ENCODE measurements at regions not wholly inside any gene's neighbourhood (a gene's known extent, or its start where the extent isn't known, plus 50 kb on each side); places are given as distances from the start of the nearest gene placed in this dataset.
"Not testable (repeated sequence)": the region's sequence is repeated elsewhere in the genome, so short reads cannot be mapped to it uniquely, and the experiment has no call there.

GRCh38 chr7:156518466-156518865 is 122.1 kb upstream of the RNF32 start:
- no peak overlapping the region for H2AFZ ChIP-seq (ENCODE audit: low read depth, low read length)
- no peaks in the 10 kb centered on the region for H3K9me3 ChIP-seq (replicated peaks; ENCODE audit: control insufficient read depth, insufficient read depth, low read length)
- H3K27ac ChIP-seq (ENCODE audit: insufficient read depth, low read depth, low read length): no peak overlapping the region
- H3K4me1 ChIP-seq (ENCODE audit: control insufficient read depth, extremely low read depth, insufficient read depth, low read length): no peaks in the 10 kb centered on the region
- H3K9ac ChIP-seq (replicated peaks; ENCODE audit: extremely low read depth, insufficient read depth, low read length): no peak overlapping the region
- no peak overlapping the region for H3K4me3 ChIP-seq (replicated peaks in 1 of 3; ENCODE audit: insufficient read depth in 1 of 3, low read depth in 1 of 3, low read length in 3 of 3)
- FAIRE-seq (no peak), DNase-seq (ENCODE audit: low read depth, low spot score) (no peak)
- no peaks in the 10 kb centered on the region for H3K36me3 ChIP-seq (ENCODE audit: control insufficient read depth in 2 of 2, extremely low read depth in 1 of 2, insufficient read depth in 2 of 2, low read length in 2 of 2)
- no peaks in the 10 kb centered on the region for H3K27me3 ChIP-seq (ENCODE audit: control insufficient read depth in 2 of 2, insufficient read depth in 2 of 2, low read length in 2 of 2)
- ChIA-PET CTCF (no interaction called here), POLR2A (no interaction called here)
- TF ChIP-seq MYC (IDR thresholded peaks at IDR 0.05; ENCODE audit: low read depth, low read length) (no peak), JUN (IDR thresholded peaks at IDR 0.05; ENCODE audit: borderline replicate concordance, insufficient read depth, insufficient read length, low read depth) (no peak), POLR2AphosphoS5 (IDR thresholded peaks at IDR 0.05; ENCODE audit: insufficient read depth, low read depth, low read length) (no peak), EZH2 (IDR thresholded peaks at IDR 0.05; ENCODE audit: borderline replicate concordance, low read depth, low read length, severe bottlenecking) (no peak), MAX (IDR thresholded peaks at IDR 0.05; ENCODE audit: insufficient read depth, insufficient read length) (no peak), FOS (IDR thresholded peaks at IDR 0.05; ENCODE audit: borderline replicate concordance, insufficient read depth, low read length) (no peak), CTCF (IDR thresholded peaks at IDR 0.05; ENCODE audit: extremely low read depth in 1 of 2, insufficient read depth in 1 of 2, low read depth in 1 of 2, low read length in 2 of 2) (no peak), POLR2A (IDR thresholded peaks at IDR 0.05; ENCODE audit: low read depth, low read length) (no peak), GATA2 (IDR thresholded peaks at IDR 0.05; ENCODE audit: insufficient read depth, insufficient read length, low read depth, low read length) (no peak)
- no peaks in the 10 kb centered on the region for H4K20me1 ChIP-seq (replicated peaks; ENCODE audit: control insufficient read depth, extremely low read depth, insufficient read depth, low read length)
- dilution Hi-C loops (cut with MboI; ENCODE audit: extremely low pct_ligation_motif_present, low sequenced_read_pairs) (no loop called here), intact Hi-C loops (cut with micrococcal nuclease) (no loop called here)
- H3K9me1 ChIP-seq (replicated peaks; ENCODE audit: control insufficient read depth, extremely low read depth, insufficient read depth, low read length): no peaks in the 10 kb centered on the region
- H3K79me2 ChIP-seq (ENCODE audit: control insufficient read depth, insufficient read depth, low read length): no peaks in the 10 kb centered on the region
- BruUV-seq (replicated peaks): no TSS peak
- no peak overlapping the region for H3K4me2 ChIP-seq (ENCODE audit: insufficient read depth, low read length)

- BruUV-seq (replicated peaks); dilution Hi-C loops (cut with MboI; ENCODE audit: extremely low pct_ligation_motif_present, low sequenced_read_pairs); H3K4me3 ChIP-seq (replicated peaks in 1 of 3; ENCODE audit: insufficient read depth in 1 of 3, low read depth in 1 of 3, low read length in 3 of 3); H3K4me1 ChIP-seq (ENCODE audit: control insufficient read depth, extremely low read depth, insufficient read depth, low read length); H3K4me2 ChIP-seq (ENCODE audit: insufficient read depth, low read length); H3K9ac ChIP-seq (replicated peaks; ENCODE audit: extremely low read depth, insufficient read depth, low read length); intact Hi-C loops (cut with micrococcal nuclease); DNase-seq (ENCODE audit: low read depth, low spot score); H3K27ac ChIP-seq (ENCODE audit: insufficient read depth, low read depth, low read length); H2AFZ ChIP-seq (ENCODE audit: low read depth, low read length); H3K9me3 ChIP-seq (replicated peaks; ENCODE audit: control insufficient read depth, insufficient read depth, low read length); POLR2A ChIA-PET; H3K36me3 ChIP-seq (ENCODE audit: control insufficient read depth in 2 of 2, extremely low read depth in 1 of 2, insufficient read depth in 2 of 2, low read length in 2 of 2); H4K20me1 ChIP-seq (replicated peaks; ENCODE audit: control insufficient read depth, extremely low read depth, insufficient read depth, low read length); CTCF ChIA-PET; H3K27me3 ChIP-seq (ENCODE audit: control insufficient read depth in 2 of 2, insufficient read depth in 2 of 2, low read length in 2 of 2); H3K9me1 ChIP-seq (replicated peaks; ENCODE audit: control insufficient read depth, extremely low read depth, insufficient read depth, low read length); FAIRE-seq; H3K79me2 ChIP-seq (ENCODE audit: control insufficient read depth, insufficient read depth, low read length): not testable (repeated sequence)
Measured at GRCh38 chr7:156517858-156518257, 122.7 kb upstream of the RNF32 start.
